Uterus (tissue), 3 donors: ENCODE measurements at regions not wholly inside any gene's neighbourhood (a gene's known extent, or its start where the extent isn't known, plus 50 kb on each side); places are given as distances from the start of the nearest gene placed in this dataset.
"Not testable (repeated sequence)": the region's sequence is repeated elsewhere in the genome, so short reads cannot be mapped to it uniquely, and the experiment has no call there.

Source experiments
- DNase-seq, 2 donors: peaks; one replicate each; pipeline ENCODE4 v3.0.0-alpha.2; 2019 to 2020
- H3K27ac ChIP-seq, 2 donors: fragments of 200-600 bp; sonication (generic); 1 replicate in 1 of 2; 2 replicates in 1 of 2; pipeline ENCODE4 v1.5.1; 2016 to 2018
- H3K27me3 ChIP-seq, 2 donors: fragments of 200-600 bp; sonication (generic); one replicate each; pipeline ENCODE4 v1.5.1; 2018 to 2019; ENCODE audit warnings: control low read depth in 1 of 2
- H3K36me3 ChIP-seq, 2 donors: fragments of 200-600 bp; sonication (generic); one replicate each; pipeline ENCODE4 v1.5.1; 2019; ENCODE audit warnings: control low read depth in 1 of 2
- H3K4me1 ChIP-seq, 2 donors: fragments of 200-600 bp; sonication (generic); one replicate each; pipeline ENCODE4 v1.5.1; 2018 to 2019; ENCODE audit warnings: control low read depth in 1 of 2
- H3K4me3 ChIP-seq, 2 donors: fragments of 200-600 bp; sonication (generic); 1 replicate in 1 of 2; 2 replicates in 1 of 2; pipeline ENCODE4 v1.5.1; 2018 to 2019; ENCODE audit warnings: mild to moderate bottlenecking in 1 of 2
- H3K9me3 ChIP-seq, 2 donors: fragments of 200-600 bp; sonication (generic); one replicate each; pipeline ENCODE4 v1.5.1; 2019; ENCODE audit warnings: control low read depth in 1 of 2
- CTCF ChIP-seq, 4 experiments: fragments of 200-600 bp in 2 of 4; fragments of 450-650 bp in 2 of 4; sonication (generic) in 2 of 4; IDR thresholded peaks; one replicate each; pipeline ENCODE4 v1.5.1; 2016 to 2019; ENCODE audit warnings: antibody characterized with exemption in 4 of 4, mild to moderate bottlenecking in 2 of 4, moderate library complexity in 1 of 4
- POLR2A ChIP-seq, 2 donors: fragments of 450-650 bp; IDR thresholded peaks; one replicate each; pipeline ENCODE4 v1.6.1; 2016; ENCODE audit warnings: antibody characterized with exemption in 2 of 2, mild to moderate bottlenecking in 1 of 2, moderate library complexity in 1 of 2
- intact Hi-C: fragments of 100-400 bp; cut with DNase I; formaldehyde crosslinking; loops from one replicate; pipeline ENCODE4 v1.15.1; 2023; ENCODE audit warnings: low total_unique reads
- donor health status: DM: yes; HTN: yes; CAD: no.

- TF ChIP-seq POLR2A (IDR thresholded peaks at IDR 0.05) (no peak), CTCF (IDR thresholded peaks at IDR 0.05) (no peak)
- intact Hi-C loops = no loop called here
- Histone ChIP-seq H3K9me3 (no peaks in the 10 kb centered on the region), H3K4me3 (no peak overlapping the region), H3K4me1 (no peaks in the 10 kb centered on the region), H3K27me3 (no peaks in the 10 kb centered on the region), H3K36me3 (no peaks in the 10 kb centered on the region), H3K27ac (no peak overlapping the region)
- DNase-seq = no peak
Measured at GRCh38 chr3:18189282-18190050, 235.7 kb downstream of the SATB1 start.

GRCh38 chr3:18188491-18188890 is 236.6 kb downstream of the SATB1 start:
- no peaks in the 10 kb centered on the region for H3K9me3 ChIP-seq
- no peaks in the 10 kb centered on the region for H3K36me3 ChIP-seq
- H3K27me3 ChIP-seq = no peaks in the 10 kb centered on the region
- TF ChIP-seq POLR2A (IDR thresholded peaks at IDR 0.05) (no peak), CTCF (IDR thresholded peaks at IDR 0.05) (no peak)
- H3K4me3 ChIP-seq = no peak overlapping the region
- no peaks in the 10 kb centered on the region for H3K4me1 ChIP-seq
- intact Hi-C loops = no loop called here
- H3K27ac ChIP-seq = no peak overlapping the region
- DNase-seq = no peak

- H3K36me3 ChIP-seq = no peaks in the 10 kb centered on the region
- no peaks in the 10 kb centered on the region for H3K9me3 ChIP-seq
- intact Hi-C loops = no loop called here
- DNase-seq = no peak
- no peak for TF ChIP-seq POLR2A (IDR thresholded peaks at IDR 0.05)
- TF ChIP-seq CTCF (IDR thresholded peaks at IDR 0.05) = no peak
- H3K27me3 ChIP-seq = no peaks in the 10 kb centered on the region
- no peak overlapping the region for H3K27ac ChIP-seq
- no peak overlapping the region for H3K4me3 ChIP-seq
- no peaks in the 10 kb centered on the region for H3K4me1 ChIP-seq
Measured at GRCh38 chr3:18185624-18186023, 239.5 kb downstream of the SATB1 start.

- H3K36me3 ChIP-seq, intact Hi-C loops: not testable (repeated sequence)
Measured at GRCh38 chr3:18182923-18183322, 242.2 kb downstream of the SATB1 start.

GRCh38 chr3:18179521-18179920 is 245.6 kb downstream of the SATB1 start:
- no peaks in the 10 kb centered on the region for H3K36me3 ChIP-seq
- intact Hi-C loops = no loop called here
- no peak for TF ChIP-seq POLR2A (IDR thresholded peaks at IDR 0.05)
- no peak for TF ChIP-seq CTCF (IDR thresholded peaks at IDR 0.05)
- H3K27me3 ChIP-seq = no peaks in the 10 kb centered on the region
- DNase-seq = no peak
- H3K4me1 ChIP-seq = no peaks in the 10 kb centered on the region
- no peak overlapping the region for H3K4me3 ChIP-seq
- H3K27ac ChIP-seq = no peak overlapping the region
- H3K9me3 ChIP-seq = no peaks in the 10 kb centered on the region

More at GRCh38 chr3:18182923-18183322, 242.2 kb downstream of the SATB1 start:
- H3K27me3 ChIP-seq, H3K27ac ChIP-seq, DNase-seq, H3K9me3 ChIP-seq, H3K4me1 ChIP-seq, H3K4me3 ChIP-seq: not testable (repeated sequence)
